Activated CD4-positive, alpha-beta T cell treated with anti-CD3 and anti-CD28 coated beads, Interleukin-2, Interleukin-4, amounts not matched to agents 100 ng/mL and 50 ng/mL, durations not matched to agents 16 hours and 8 hours (primary cell): ENCODE measurements at regions not wholly inside any gene's neighbourhood (a gene's known extent, or its start where the extent isn't known, plus 50 kb on each side); places are given as distances from the start of the nearest gene placed in this dataset.

Experiments used
- DNase-seq: peaks from one replicate; pipeline ENCODE4 v3.0.0-alpha.2; 2020; ENCODE audit warnings: low spot score

- no peak for DNase-seq
These were observed 154.6 kb downstream of the COPRS start for GRCh38 chr17:31704483-31704882.

- DNase-seq, result no peak
These were observed 157.0 kb downstream of the COPRS start for GRCh38 chr17:31702041-31702440.

GRCh38 chr17:31700973-31701372, 158.1 kb downstream of the COPRS start:
- DNase-seq, result no peak

GRCh38 chr17:31699886-31700285, 159.2 kb downstream of the COPRS start:
- DNase-seq, result no peak

GRCh38 chr17:31699281-31699680, 159.8 kb downstream of the COPRS start:
- DNase-seq, result no peak

GRCh38 chr17:31698751-31699150, 160.3 kb downstream of the COPRS start:
- no peak for DNase-seq

GRCh38 chr17:31697838-31698237, 161.2 kb downstream of the COPRS start:
- DNase-seq, result no peak

- DNase-seq, result no peak
These were observed 162.2 kb downstream of the COPRS start for GRCh38 chr17:31696703-31697325.

GRCh38 chr17:31696184-31696602, 162.9 kb downstream of the COPRS start:
- DNase-seq, result no peak

- DNase-seq, result no peak
These were observed 163.5 kb downstream of the COPRS start for GRCh38 chr17:31695456-31696090.

GRCh38 chr17:31693433-31694220, 165.4 kb downstream of the COPRS start:
- no peak for DNase-seq

GRCh38 chr17:31692632-31693031, 166.4 kb downstream of the COPRS start:
- no peak for DNase-seq

- no peak for DNase-seq
These were observed 167.0 kb downstream of the COPRS start for GRCh38 chr17:31692027-31692426.

- no peak for DNase-seq
These were observed 167.7 kb downstream of the COPRS start for GRCh38 chr17:31691251-31691905.

GRCh38 chr17:31690151-31690551, 168.9 kb downstream of the COPRS start:
- no peak for DNase-seq

- no peak for DNase-seq
These were observed 170.3 kb downstream of the COPRS start for GRCh38 chr17:31688701-31689100.

GRCh38 chr17:31687505-31688126, 171.4 kb downstream of the COPRS start:
- no peak for DNase-seq

- DNase-seq, result no peak
These were observed 172.5 kb downstream of the COPRS start for GRCh38 chr17:31686495-31686894.

GRCh38 chr17:31684901-31685300, 174.1 kb downstream of the COPRS start:
- no peak for DNase-seq

- DNase-seq, result peak; percentile 68
These were observed 178.9 kb downstream of the COPRS start for GRCh38 chr17:31680126-31680525.

GRCh38 chr17:31679667-31680066, 179.4 kb downstream of the COPRS start:
- no peak for DNase-seq

GRCh38 chr17:31678431-31678830, 180.6 kb downstream of the COPRS start:
- no peak for DNase-seq
